OCI-LY1 (cell line): ENCODE measurements at regions not wholly inside any gene's neighbourhood (a gene's known extent, or its start where the extent isn't known, plus 50 kb on each side); places are given as distances from the start of the nearest gene placed in this dataset.
"Not testable (repeated sequence)": the region's sequence is repeated elsewhere in the genome, so short reads cannot be mapped to it uniquely, and the experiment has no call there.

ENCODE experiments used
- CTCF ChIP-seq: fragments of 200-600 bp; sonication (generic), shearing (Covaris generic); IDR thresholded peaks from 2 replicates; pipeline ENCODE4 v1.5.1; 2017; ENCODE audit warnings: mild to moderate bottlenecking, antibody characterized with exemption, low read length, moderate library complexity, mixed read lengths
- EZH2 ChIP-seq: fragments of 200-600 bp; sonication (generic), shearing (Covaris generic); IDR thresholded peaks from 2 replicates; pipeline ENCODE4 v1.8.0; 2017; ENCODE audit warnings: borderline replicate concordance, mixed run types, mild to moderate bottlenecking, antibody characterized with exemption, low read length, moderate library complexity, mixed read lengths

- TF ChIP-seq CTCF, EZH2: not testable (repeated sequence)
Observed at GRCh38 chr3:35266065-35266464, 373.3 kb upstream of the ARPP21 start.
